GM19351 (cell line): ENCODE measurements at regions not wholly inside any gene's neighbourhood (a gene's known extent, or its start where the extent isn't known, plus 50 kb on each side); places are given as distances from the start of the nearest gene placed in this dataset.
A peak's percentile ranks its signal among the peaks of the same experiment; 100 is the strongest.
"Not testable (repeated sequence)": the region's sequence is repeated elsewhere in the genome, so short reads cannot be mapped to it uniquely, and the experiment has no call there.

Source experiments
- ATAC-seq: cut with Tn5 transposase; IDR thresholded peaks from one replicate; pipeline ENCODE4 v1.9.1; 2021; ENCODE audit warnings: mild to moderate bottlenecking, moderate library complexity; ENCODE audit not compliant: unreplicated experiment

DNA sequence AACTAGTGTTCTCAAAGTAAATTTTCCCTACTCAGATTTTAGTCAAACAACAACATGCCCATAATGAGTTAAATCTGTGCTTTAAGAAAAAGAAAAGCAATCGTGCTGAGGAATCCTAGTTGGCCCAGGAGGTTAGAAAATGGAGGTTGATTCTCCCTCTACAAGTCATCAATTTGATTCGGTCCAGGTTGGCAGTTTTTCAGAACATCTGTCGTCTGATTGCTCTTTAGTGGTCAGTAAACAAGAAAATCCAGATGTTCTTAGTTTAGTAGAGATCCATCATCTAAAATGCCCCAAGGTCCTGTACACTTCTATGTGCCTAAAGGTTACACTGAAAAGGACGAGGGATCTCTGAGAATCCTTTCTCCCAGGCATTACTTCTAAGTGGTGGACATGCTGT is 659.2 kb downstream of the MTRR start:
- ATAC-seq: no peak

DNA sequence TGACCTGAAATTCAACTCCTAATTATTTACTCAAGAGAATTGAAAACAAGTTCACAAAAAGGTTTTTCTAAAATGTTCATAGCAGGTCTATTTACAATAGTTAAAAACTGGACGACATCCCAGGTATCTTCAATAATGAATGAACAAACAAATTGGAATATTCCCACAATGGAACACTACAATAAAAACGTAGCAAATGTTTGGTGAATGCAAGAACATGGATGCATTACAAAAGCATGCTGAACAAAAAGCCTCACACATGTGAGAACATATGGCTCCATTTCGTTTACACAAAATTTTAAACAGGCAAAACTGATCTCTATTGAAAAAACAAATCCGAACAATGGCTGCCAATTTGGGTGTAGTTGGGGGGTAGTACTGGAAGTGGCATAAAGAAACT is 669.9 kb downstream of the MTRR start:
- no peak for ATAC-seq

DNA sequence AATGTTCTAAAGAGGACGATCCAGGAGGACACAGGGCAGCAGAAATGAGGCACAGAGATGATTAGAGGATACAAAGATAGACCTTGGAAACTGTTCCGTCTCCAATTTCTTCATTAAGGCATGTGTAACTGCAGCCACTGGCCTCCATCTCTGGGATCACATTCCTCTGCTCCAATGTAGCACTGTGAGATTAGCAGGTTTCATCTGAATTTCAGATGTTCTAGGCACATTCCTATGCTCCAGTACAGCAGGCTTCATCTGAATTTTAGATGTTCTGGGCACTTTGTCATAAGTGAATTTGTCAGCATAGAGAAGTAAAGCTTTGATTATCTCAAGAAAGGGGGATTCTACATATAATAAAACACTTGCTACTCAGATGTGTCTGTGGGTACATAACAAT is 671.4 kb downstream of the MTRR start:
- ATAC-seq: no peak

DNA sequence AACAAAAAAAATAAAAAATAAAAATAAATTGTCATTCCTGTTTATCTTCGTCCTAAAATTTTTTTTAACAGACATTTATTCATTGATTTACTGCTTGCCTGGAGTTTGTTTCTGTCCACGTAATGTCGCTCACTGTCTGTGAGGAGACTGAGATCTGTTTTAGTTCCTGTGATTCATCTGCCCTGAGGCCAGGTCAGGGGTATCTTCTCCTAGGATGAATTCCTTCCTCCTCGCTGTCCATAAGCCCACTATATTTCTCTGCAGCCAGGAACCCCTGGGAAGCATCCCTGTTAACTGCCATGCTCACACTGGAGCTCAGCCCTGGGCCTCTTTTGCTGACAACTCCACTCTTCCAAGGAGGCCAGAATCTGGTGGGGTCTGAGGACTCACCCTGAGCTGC is 682.0 kb downstream of the MTRR start:
- no peak for ATAC-seq

DNA sequence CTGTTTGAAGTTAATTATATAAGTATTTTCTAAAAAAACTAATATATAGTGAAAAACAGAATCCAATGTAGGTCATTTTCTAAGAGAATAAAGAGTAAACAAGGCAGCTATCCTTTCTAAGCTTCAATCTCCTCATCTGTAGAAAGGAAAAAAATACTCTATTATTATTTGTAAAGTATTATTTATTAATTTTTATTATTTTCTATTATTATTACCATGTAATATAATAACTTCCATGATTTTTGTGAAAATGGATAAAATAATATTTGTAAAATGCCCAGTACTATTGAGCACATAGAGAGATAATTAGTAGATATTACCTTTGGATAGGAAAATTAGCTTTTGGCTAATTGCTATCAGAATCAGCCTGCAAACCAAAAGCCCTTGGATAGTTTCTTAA is 684.4 kb downstream of the MTRR start:
- ATAC-seq: no peak

DNA sequence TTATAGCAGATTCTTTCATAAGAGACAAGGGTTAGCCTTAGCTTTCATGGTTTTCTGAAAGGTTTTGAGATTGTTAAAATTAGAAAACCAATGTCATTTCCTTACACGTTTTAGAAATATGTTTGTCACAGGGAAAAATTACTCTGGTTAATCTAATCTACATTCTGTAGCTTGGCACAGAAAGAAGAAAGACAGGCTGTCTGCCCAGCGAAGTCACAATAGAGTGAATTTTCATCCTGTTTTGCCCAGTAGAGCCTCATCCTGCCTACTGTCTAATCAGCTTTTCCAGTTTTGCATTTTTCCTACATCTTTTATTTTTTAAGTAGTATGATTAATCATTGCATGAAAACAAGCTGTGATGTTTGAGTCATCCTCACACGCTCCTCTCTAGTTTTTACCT is 688.8 kb downstream of the MTRR start:
- ATAC-seq: no peak

DNA sequence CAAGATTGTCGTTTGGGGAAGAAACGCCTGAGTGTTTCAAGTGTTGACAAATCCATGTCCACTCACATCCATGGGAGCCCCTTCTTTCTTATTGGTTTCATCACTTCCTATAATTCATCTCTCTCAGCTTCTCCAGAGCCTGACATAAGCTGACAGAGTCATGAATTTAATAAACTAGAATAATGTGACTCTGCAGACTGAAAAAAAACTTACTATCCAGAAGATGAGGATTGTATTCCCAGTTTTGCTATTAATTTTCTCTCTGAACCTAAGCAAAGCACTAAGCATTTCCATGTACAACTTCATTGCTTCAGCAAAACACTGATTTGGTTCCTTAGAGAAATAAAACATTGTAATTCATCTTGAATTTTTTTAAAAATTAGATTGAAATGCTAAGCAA is 691.8 kb downstream of the MTRR start:
- ATAC-seq: no peak

DNA sequence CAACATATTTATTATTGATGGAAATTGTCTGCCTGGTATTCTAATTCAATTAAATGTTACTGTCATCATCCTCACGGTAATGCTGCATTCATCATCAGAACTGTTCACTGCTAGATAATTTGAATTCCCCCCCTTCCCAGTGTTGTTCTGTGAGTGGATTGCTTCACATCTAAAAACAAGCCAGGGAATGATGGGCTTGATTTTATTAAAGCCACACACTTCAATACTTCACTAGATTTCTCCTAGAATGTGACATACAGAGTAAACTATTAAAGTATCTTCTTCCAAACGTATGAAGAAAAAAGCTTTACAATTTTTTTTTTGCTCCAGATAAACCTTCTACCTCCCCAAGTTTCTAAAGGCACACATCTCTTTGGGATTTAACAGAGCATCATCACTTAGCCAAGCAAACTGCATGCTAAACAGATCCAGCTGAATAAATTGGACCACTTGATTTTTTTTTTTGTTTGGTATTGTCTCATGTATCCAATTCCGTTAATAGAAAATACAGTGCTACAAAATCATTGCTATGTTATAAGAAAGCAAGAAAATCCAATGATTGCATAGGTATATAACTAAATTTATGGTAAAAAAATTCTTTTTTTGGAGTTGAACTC is 692.4 kb downstream of the MTRR start:
- ATAC-seq: no peak

DNA sequence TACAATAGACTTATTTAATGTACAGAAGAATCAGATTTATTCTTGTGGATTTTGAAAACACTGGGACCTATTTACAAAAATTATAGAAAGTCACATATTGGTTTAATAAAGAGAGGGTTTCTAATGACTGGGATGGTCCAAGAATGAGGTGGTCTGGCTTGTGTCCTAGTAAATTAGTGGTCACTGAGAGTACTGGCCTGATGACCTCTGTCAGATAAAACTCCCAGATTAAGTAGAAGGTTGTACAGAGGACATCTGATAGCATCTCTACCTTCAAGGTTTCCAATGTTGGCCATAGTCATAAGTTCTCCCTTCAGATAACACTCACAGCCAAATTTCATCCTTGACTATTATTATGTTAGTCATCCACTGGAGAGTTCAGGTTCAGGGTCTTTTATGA is 692.9 kb downstream of the MTRR start:
- no peak for ATAC-seq

DNA sequence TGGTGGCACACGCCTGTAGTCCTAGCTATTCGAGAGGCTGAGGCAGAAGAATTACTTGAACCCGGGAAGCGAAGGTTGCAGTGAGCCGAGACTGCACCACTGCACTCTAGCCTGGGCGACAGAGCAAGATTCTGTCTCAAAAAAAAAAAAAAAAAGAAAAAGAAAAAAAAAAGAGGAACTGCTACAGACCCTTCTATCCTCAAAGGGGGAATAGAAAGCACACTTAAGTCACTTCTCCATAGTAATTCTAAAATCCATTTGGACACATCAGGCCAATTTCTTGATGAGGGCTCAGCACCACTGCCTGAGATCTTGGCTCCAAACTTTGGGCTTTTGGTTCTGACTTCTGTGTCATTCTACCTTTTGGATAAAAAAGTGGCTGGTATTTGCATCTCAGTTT is 694.6 kb downstream of the MTRR start:
- ATAC-seq: not testable (repeated sequence)

DNA sequence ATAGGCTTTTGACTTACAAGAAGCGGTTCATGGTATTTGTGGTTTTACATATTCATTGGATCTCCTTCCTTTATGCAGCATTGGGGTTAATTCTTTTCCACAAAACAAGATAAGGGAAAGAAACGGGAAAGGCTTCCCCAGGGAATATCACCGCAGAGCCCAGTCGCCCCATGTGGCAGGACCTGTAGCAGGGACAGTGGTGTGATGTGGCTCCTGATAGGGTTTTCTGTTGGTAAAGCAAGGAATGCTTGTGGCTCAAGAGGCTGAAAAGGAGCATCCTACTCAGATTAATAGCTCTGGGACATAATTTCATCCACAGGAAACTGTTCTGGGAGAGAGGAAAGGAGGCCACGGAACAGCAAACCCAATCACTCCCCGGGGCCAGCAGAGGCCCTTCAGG is 699.9 kb downstream of the MTRR start:
- no peak for ATAC-seq

DNA sequence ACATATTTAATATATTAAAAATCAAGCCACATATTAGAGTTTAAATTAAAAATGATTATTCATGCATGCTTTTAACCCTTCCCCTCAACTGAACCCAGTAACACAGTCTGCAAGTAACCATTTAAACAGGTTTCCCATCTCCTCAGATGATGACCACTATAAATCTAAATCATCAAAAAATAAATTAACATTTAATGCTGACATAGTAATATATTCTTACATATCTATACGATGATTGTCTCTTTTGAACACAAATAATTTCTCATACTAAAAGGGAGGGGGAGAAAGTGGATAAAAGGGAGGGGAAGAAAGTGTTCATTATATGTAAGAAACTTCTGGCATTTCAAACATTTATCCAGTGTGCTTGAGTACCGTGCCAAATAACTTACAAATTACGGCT is 701.6 kb downstream of the MTRR start:
- no peak for ATAC-seq

DNA sequence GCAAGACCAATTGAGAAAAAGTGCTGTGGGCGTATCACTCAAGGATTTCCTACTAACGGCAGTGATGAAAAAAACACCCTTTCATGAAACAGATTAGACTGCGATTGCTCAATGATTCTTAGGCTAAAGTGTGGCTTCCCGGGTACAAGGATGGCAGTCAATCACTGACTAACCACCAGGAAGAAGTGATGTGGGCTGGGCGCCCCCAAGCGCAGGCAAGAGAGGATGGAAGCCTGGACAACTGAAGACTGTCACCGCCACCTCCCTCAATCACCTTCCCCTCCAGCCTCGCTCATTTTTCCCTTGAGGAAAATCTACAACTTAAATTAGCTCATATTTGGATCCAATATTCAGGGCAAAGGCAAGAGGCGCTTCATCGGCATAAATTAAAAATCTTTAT is 707.2 kb downstream of the MTRR start:
- ATAC-seq: no peak

DNA sequence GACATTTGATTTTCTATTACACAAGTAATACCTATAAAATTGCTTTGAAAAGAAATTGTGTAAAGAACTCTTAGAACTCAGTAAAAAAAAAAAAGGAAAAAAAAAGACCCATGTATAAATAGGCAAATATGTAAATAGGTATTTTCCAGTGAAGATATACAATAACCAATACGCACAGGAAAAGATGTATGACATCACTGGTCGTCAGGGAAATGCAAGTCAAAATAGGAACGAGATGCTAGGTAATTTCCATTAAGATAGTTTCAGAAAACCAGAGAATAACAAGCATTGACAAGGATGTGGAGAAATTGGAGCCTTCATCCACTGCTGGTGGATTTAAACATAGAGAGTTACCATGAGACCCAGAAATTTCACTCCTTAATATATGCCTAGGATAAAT is 708.8 kb downstream of the MTRR start:
- ATAC-seq: peak; percentile 85

DNA sequence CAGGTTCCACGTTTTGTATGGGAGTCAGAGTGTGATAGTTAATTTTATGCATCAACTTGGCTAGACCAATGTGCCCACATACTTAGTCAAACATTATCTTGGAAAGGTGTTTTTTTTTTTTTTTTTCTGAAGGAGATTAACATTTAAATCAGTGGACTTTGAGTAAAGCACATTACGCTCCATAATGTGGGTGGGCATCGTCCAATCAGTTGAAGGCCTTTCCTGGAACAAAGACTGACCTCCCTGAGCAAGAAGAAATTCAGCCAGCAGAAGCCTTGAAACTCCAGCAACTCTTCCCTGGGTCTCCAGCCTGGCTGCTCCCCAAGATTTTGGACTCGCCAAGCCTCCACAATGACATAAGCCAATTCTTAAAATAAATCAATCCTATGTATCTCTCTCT is 711.4 kb downstream of the MTRR start:
- ATAC-seq: no peak

DNA sequence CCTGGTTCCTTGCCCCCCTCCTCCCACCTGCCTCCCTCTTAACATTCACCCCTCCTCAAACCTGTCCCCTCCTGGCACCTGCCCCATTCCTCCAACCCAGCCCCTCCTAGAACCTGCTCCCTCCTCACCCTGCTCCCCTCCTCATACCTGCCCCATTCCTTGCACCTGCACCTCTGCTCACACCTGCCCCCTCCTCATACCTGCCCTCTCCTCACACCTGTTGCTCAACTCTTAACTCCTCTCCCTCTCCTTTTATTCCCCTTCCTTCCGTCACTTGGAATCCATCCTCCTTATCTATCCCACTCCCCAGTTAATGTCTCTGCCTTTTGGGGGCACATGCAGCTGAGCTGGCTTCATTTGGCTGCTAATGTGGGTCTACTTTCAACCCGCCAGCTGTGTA is 712.1 kb downstream of the MTRR start:
- no peak for ATAC-seq

DNA sequence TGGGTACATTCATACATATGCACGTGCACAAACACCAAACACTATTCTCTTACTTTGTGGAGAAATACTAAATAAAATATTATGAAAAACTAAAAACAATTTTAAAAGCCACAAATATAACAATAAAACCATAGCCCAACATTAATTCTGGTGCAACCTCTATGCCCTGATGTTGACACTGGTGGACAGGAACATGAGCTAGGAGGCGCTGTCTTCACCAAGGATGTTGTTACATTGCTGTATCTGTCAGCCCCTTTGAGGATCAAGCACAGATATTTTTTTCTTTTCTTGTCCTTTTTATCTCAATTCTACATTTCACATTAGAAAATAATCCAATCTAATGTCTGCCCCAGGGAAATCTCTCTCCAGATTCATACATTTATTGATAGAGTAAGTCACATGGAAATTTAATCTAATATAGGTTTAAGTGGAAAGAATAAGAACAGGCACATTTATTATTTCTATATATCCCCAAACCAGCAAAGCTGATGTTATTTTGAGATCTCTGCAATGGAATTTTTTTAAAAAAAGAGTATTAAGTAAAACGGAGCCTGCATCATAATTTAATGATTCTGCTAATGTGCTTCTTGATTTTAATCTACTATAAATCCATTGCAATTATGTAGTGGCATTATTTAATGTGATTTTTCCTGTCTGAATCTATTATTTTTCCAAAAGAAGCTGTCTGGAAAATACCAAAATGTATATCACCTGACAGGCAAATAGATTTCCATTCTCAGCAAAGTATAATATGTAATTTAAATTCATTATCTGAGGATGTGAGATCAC is 716.5 kb downstream of the MTRR start:
- ATAC-seq: no peak

DNA sequence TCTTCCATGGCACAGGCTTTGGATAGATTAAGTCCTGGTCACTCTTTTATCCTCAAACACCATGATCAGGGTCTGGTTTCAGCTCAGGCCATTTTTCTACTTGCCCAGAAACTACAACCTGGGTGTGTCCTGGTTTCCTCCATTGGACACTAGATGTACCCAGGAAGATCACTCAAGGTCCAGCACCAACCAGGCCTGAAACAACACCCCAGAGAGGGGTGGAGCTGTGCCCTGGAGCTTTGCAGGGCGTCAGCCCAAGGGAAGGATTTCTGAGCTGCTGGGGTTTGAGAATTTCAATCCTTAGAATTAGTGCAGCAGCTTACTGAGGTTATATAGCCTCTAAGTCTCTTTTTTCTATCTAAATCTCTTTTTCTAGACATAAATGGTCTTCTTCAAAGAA is 722.0 kb downstream of the MTRR start:
- ATAC-seq: no peak

DNA sequence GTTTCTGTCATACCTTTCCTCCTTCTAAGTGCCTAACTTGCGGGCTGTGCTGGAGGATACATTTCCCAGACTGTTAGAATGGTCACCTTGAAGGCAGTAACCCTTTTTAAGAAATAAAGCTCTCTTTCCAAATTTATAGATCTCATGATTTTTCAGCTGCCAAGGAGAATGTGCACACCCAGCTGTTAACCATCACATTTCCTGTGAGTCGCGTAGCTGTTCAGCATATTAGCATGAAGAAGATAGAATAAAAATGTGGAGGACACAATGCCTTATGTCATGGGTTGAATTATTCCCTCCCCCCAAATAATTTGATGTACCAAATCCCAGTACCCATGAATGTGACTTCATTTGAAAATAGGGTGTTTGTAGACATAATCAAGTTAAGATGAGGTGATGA is 729.4 kb downstream of the MTRR start:
- ATAC-seq: no peak

DNA sequence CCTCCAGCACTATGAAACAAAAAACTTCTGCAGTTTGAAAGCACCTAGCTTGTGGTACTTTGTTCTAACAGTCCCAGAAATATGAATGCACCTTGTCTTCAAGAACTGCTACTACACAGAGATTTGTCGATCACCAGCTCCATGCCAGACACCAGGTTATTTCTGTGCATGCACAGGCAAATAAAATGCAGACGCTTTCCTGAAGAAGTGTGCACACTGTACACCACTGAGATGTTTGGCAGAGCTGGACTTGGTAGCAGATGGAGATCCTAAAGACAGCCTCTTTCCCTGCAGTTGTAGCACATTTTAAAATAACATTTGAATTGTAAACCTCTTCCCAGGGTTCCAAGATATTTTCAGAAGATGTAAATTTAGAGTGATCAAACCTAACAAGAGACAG is 730.0 kb downstream of the MTRR start:
- ATAC-seq: no peak

DNA sequence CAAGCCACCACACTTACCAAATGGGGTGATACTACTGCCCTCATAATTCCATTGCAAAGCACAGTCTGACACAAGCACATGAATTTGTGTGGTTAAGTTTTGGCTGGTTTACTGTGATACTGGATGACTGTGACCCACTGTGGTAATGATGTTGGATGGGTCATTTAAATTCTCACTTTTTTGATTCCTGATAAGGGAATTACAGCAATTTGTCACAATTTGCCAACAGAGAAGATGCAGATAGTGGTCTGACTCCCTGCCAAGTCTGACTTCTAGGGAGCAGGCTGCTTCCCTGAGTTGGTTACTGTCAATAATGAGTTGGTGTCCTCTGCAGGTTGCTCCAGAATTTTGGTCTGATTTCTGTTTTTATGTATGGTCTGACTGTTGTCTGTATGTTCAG is 731.9 kb downstream of the MTRR start:
- ATAC-seq: no peak

DNA sequence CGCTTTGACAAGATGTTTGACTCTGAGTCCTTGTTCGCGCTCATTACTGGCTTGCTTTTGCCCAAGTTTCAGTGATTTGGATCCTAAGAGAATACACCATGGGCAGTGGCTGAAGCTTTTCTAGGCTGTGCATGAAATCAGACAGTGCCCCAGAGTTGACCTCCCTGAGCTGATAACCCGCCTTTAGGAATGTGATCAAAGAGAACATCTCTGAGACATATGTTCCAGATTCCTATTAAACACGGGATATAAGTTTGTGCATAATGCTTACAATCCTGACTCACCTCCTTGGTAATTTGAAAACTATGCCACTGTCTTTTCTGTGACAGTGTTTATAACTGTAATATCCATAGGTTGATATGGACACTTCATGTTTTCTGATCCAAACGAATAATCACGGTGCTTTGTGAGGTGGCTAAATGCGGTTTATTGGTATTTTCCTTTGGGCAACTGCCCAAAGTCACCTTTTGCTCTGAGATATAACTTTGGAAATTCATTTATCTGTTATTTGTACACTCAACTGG is 732.9 kb downstream of the MTRR start:
- no peak for ATAC-seq

DNA sequence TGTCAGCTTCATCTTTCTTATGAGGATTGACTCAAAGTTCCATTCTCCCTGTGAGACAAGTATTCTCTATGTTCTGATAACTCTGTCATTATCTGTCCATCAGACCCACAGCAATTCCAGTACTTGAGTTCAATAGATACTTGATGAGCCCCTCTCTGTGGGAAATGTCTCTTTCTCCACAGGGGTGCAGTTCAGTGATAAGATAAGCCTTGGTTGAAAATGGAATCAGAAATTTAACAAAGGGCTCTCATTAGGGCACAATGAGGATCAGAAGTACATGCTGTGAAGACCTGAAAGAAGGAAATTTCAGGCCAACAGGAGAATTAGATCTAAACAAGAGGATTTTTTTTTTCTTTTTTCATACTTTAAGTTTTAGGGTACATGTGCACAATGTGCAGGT is 737.3 kb downstream of the MTRR start:
- no peak for ATAC-seq
